Progenitor cell of endocrine pancreas (in vitro differentiated cells): ENCODE measurements at regions not wholly inside any gene's neighbourhood (a gene's known extent, or its start where the extent isn't known, plus 50 kb on each side); places are given as distances from the start of the nearest gene placed in this dataset.

ENCODE experiments used
- DNase-seq: peaks from one replicate; pipeline ENCODE4 v3.0.0; 2021; ENCODE audit warnings: low spot score; ENCODE audit not compliant: unreplicated experiment
- H3K27ac Mint-ChIP-seq: 2 replicates; pipeline ENCODE4 v1.8.0; 2021; ENCODE audit warnings: mild to moderate bottlenecking, moderate library complexity, mixed read lengths
- H3K27me3 Mint-ChIP-seq: 2 replicates; pipeline ENCODE4 v1.8.0; 2021; ENCODE audit warnings: mixed read lengths
- H3K36me3 Mint-ChIP-seq: 2 replicates; pipeline ENCODE4 v1.8.0; 2022; ENCODE audit warnings: mixed read lengths; ENCODE audit not compliant: insufficient read depth
- H3K4me1 Mint-ChIP-seq: 2 replicates; pipeline ENCODE4 v1.8.0; 2021; ENCODE audit warnings: low read depth, mixed read lengths
- H3K4me3 Mint-ChIP-seq: 2 replicates; pipeline ENCODE4 v1.8.0; 2021; ENCODE audit warnings: low read depth, mild to moderate bottlenecking, moderate library complexity, mixed read lengths
- H3K9me3 Mint-ChIP-seq: 2 replicates; pipeline ENCODE4 v1.8.0; 2021; ENCODE audit warnings: low read depth, mixed read lengths
- TF ChIP-seq, protein P1 (sequence below): fragments of 200-600 bp; sonication (generic); IDR thresholded peaks from one replicate; pipeline ENCODE4 v1.5.0; 2021; ENCODE audit warnings: antibody characterized with exemption, mild to moderate bottlenecking; ENCODE audit not compliant: unreplicated experiment

DNA sequence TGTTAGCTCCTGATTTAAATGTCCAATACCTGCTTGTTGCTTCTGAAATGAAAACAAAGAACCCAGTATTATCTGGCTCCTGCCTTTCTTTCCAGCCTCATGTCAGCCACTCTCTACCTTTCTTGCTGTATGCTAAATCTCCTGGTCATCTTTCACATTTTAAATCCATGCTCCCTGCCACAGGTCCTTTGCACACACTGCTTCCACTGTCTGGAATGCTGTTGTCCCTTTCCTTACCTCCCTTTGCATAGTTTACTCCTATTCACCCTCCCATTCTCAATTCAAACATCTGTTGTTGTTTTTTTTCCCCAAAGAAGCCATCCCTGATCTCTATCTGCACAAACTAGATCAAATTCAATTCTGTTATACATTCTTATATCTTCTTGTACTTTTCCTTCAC, 97.0 kb upstream of the NR4A3 start:
- H3K9me3 Mint-ChIP-seq = peaks cover 5% of the 10 kb centered on the region
- peaks cover 5% of the 10 kb centered on the region for H3K4me1 Mint-ChIP-seq
- TF ChIP-seq, protein P1, sequence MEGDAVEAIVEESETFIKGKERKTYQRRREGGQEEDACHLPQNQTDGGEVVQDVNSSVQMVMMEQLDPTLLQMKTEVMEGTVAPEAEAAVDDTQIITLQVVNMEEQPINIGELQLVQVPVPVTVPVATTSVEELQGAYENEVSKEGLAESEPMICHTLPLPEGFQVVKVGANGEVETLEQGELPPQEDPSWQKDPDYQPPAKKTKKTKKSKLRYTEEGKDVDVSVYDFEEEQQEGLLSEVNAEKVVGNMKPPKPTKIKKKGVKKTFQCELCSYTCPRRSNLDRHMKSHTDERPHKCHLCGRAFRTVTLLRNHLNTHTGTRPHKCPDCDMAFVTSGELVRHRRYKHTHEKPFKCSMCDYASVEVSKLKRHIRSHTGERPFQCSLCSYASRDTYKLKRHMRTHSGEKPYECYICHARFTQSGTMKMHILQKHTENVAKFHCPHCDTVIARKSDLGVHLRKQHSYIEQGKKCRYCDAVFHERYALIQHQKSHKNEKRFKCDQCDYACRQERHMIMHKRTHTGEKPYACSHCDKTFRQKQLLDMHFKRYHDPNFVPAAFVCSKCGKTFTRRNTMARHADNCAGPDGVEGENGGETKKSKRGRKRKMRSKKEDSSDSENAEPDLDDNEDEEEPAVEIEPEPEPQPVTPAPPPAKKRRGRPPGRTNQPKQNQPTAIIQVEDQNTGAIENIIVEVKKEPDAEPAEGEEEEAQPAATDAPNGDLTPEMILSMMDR = no peak
- H3K4me3 Mint-ChIP-seq = no peak overlapping the region
- H3K27ac Mint-ChIP-seq = no peak overlapping the region
- no peak for DNase-seq
- H3K36me3 Mint-ChIP-seq = no peaks in the 10 kb centered on the region
- no peaks in the 10 kb centered on the region for H3K27me3 Mint-ChIP-seq

DNA sequence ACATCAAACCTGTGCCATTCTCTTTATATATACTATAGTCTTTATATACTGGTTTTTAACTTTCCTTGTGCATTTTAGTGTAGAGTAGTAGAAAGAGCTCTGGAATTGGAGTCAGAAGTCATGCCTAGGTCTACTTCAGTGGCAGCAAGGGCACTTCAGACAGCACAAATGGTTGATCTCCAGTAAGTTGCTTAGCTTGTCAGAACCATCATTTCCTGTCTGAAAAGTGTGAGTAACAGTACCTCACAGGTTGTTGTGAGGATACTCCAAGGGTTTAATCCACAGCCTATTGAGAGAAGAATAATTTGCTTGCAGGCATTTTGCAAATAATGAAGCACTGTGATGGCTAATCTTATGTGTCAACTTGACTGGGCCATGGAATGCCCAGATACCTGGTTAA, 95.8 kb upstream of the NR4A3 start:
- peaks cover 5% of the 10 kb centered on the region for H3K9me3 Mint-ChIP-seq
- no peaks in the 10 kb centered on the region for H3K27me3 Mint-ChIP-seq
- no peaks in the 10 kb centered on the region for H3K4me1 Mint-ChIP-seq
- no peak for DNase-seq
- H3K27ac Mint-ChIP-seq = no peak overlapping the region
- H3K36me3 Mint-ChIP-seq = no peaks in the 10 kb centered on the region
- TF ChIP-seq, protein P1 = no peak
- no peak overlapping the region for H3K4me3 Mint-ChIP-seq

DNA sequence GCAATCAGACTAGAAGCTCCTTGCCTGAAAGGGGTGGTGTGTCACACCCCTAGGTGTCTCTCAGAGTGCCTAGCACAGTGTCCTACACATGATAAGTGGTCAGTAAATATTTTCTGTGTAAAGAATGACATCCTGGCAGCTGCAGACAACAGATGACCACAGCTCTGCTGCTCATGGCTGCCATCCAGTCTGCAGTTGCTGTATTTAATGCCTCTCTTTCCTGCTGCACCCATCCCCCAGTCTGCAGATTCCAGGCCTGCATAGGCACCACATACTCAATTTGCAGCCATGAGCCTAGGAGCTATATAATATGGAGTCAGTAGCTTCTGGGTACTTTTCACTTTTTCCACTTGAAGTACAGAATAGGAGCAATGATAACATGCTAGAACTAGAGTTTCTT, 94.9 kb upstream of the NR4A3 start:
- no peak for DNase-seq
- TF ChIP-seq, protein P1 = no peak
- Mint-ChIP-seq H3K9me3 (no peaks in the 10 kb centered on the region), H3K4me1 (no peaks in the 10 kb centered on the region), H3K27ac (no peak overlapping the region), H3K27me3 (no peaks in the 10 kb centered on the region), H3K4me3 (no peak overlapping the region), H3K36me3 (no peaks in the 10 kb centered on the region)

DNA sequence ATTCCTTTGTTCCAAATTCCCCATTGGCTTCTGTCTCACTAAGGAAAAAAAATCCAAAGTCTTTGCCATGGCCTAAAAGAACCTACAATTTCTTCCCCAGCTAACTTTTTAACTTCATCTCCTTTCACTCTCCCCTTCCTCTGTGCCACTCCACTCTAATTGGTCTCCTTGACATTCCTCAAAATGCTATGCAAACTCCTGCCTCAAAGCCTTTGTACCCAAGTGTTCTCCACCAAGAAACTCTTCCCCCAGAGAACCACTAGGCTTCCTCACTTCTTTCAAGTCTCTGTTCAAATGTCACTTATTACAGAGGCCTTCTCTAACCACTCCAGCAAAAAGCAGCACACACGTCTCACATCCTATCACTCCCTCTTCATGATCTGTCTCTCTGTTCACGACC, 91.6 kb upstream of the NR4A3 start:
- Mint-ChIP-seq H3K9me3 (no peaks in the 10 kb centered on the region), H3K27me3 (no peaks in the 10 kb centered on the region), H3K4me3 (no peak overlapping the region), H3K36me3 (no peaks in the 10 kb centered on the region), H3K4me1 (no peaks in the 10 kb centered on the region), H3K27ac (no peak overlapping the region)
- TF ChIP-seq, protein P1 = no peak
- DNase-seq = no peak

DNA sequence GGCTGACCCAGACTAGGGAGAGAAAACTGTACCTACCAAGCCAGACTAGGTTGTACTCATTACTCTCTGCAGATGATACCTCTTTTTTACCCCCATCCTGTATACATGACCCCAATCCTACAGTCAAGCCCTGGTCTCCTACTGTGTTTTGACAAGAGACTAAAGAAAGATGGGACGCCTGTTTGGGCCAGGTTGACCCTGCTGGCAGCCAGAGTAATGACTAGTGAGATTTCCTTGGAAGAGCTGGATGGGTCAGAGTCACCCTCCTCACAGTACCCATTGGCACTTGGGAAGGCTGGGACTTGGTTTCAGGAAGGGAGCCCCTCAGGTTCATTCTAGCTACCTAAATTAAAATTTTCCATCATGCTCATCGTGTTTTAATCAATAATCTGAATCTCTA, 89.7 kb upstream of the NR4A3 start:
- H3K4me1 Mint-ChIP-seq = no peaks in the 10 kb centered on the region
- TF ChIP-seq, protein P1 = no peak
- no peak for DNase-seq
- no peak overlapping the region for H3K27ac Mint-ChIP-seq
- H3K36me3 Mint-ChIP-seq = no peaks in the 10 kb centered on the region
- H3K27me3 Mint-ChIP-seq = no peaks in the 10 kb centered on the region
- no peak overlapping the region for H3K4me3 Mint-ChIP-seq
- H3K9me3 Mint-ChIP-seq = no peaks in the 10 kb centered on the region

DNA sequence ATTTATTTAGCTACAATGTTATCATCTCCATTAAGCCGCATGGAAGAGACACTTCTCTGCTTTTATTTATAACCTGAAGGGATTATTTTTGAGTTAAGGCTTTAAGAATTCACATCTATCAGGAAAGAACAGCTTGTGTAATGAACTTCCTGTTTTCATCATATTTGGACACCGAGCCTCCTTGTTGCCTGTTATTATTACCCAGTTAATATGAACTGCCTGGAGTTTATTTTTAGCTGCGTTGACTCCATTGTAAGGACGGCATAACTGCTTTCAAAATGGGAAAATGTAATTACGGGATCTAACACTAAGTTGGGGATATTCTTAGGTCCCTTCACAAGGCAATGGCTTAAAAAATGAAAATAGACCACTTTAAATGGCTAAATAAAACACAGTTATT, 89.0 kb upstream of the NR4A3 start:
- no peak overlapping the region for H3K4me3 Mint-ChIP-seq
- no peaks in the 10 kb centered on the region for H3K4me1 Mint-ChIP-seq
- H3K36me3 Mint-ChIP-seq = no peaks in the 10 kb centered on the region
- peaks cover 4% of the 10 kb centered on the region for H3K27me3 Mint-ChIP-seq
- H3K27ac Mint-ChIP-seq = no peak overlapping the region
- H3K9me3 Mint-ChIP-seq = no peaks in the 10 kb centered on the region
- TF ChIP-seq, protein P1 = no peak
- DNase-seq = no peak
